HFFc6 (cell line): ENCODE measurements at regions not wholly inside any gene's neighbourhood (a gene's known extent, or its start where the extent isn't known, plus 50 kb on each side); places are given as distances from the start of the nearest gene placed in this dataset.

ENCODE experiments used
- DNase-seq: peaks from one replicate; pipeline ENCODE4 v3.0.0-alpha.2; 2018
- H3K27ac Mint-ChIP-seq: 2 replicates; pipeline ENCODE4 v1.8.0; 2020; ENCODE audit warnings: mild to moderate bottlenecking, mixed read lengths
- H3K27me3 Mint-ChIP-seq: 2 replicates; pipeline ENCODE4 v1.8.0; 2021; ENCODE audit warnings: mild to moderate bottlenecking, moderate library complexity, mixed read lengths; ENCODE audit not compliant: insufficient read depth
- H3K36me3 Mint-ChIP-seq: 2 replicates; pipeline ENCODE4 v1.8.0; 2021; ENCODE audit warnings: low read depth, mixed read lengths
- H3K4me1 Mint-ChIP-seq: 2 replicates; pipeline ENCODE4 v1.8.0; 2020; ENCODE audit warnings: low read depth, mixed read lengths
- H3K4me3 Mint-ChIP-seq: 2 replicates; pipeline ENCODE4 v1.8.0; 2020; ENCODE audit warnings: mild to moderate bottlenecking, moderate library complexity, mixed read lengths
- H3K9me3 Mint-ChIP-seq: 2 replicates; pipeline ENCODE4 v1.8.0; 2020; ENCODE audit warnings: mild to moderate bottlenecking, mixed read lengths
- CTCF ChIP-seq: fragments of 200-600 bp; sonication (generic); IDR thresholded peaks from 2 replicates; pipeline ENCODE4 v1.5.0; 2021; ENCODE audit warnings: antibody characterized with exemption, mild to moderate bottlenecking

GRCh38 chr2:147779440-147779839, 65.4 kb upstream of the ACVR2A start:
- H3K9me3 Mint-ChIP-seq = peaks cover 21% of the 10 kb centered on the region
- no peak overlapping the region for H3K27ac Mint-ChIP-seq
- H3K36me3 Mint-ChIP-seq = no peaks in the 10 kb centered on the region

DNA sequence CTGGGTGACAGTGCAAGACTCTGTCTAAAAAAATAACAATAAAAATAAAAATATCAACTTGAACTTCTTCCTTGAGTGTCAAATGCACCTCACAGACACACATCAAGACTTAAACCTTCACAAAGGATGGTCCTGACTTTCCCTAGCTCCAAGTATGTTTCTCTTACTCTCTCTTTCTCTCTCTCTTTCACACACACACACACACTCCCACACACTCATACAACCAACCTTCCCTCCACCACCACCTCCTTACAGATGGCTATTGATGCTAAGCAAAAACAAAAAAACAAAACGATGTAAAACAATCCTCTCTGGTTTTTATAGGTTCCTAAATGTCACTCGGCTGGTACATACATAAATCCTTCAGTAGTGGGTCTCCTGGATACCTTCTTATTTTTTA, 67.4 kb upstream of the ACVR2A start:
- Mint-ChIP-seq H3K9me3 (peaks cover 26% of the 10 kb centered on the region), H3K4me1 (no peaks in the 10 kb centered on the region), H3K4me3 (no peak overlapping the region), H3K27ac (no peak overlapping the region), H3K36me3 (no peaks in the 10 kb centered on the region), H3K27me3 (peaks cover 3% of the 10 kb centered on the region; the same call in 1 of the 2 replicates)
- no peak for TF ChIP-seq CTCF
- DNase-seq = no peak

More at GRCh38 chr2:147779440-147779839, 65.4 kb upstream of the ACVR2A start:
- Mint-ChIP-seq H3K27me3 (peaks cover 3% of the 10 kb centered on the region; the same call in 1 of the 2 replicates), H3K4me1 (no peaks in the 10 kb centered on the region), H3K4me3 (no peak overlapping the region)
- DNase-seq = no peak
- no peak for TF ChIP-seq CTCF

DNA sequence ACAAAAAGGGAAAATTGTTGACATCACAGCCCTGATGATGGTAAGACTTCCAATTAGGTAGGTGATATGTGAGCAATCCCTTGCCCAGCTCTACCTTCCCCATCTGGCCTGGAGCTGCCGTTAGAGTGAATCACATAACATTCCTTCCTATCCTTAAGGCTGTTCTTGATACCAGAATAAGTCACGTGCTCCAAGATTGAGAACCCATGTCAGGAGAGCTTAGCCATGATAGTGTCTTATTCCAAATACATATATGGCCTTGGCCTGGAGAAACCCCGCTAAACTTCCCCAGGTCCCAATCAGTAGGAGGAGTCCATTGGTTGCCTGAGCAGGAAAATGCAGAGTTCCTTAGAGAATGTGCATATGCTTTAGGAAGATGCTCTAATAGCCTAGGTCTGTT, 70.0 kb upstream of the ACVR2A start:
- Mint-ChIP-seq H3K9me3 (peaks cover 26% of the 10 kb centered on the region), H3K27ac (no peak overlapping the region), H3K4me1 (no peaks in the 10 kb centered on the region), H3K27me3 (peaks cover 3% of the 10 kb centered on the region; the same call in 1 of the 2 replicates), H3K36me3 (no peaks in the 10 kb centered on the region), H3K4me3 (no peak overlapping the region)
- no peak for TF ChIP-seq CTCF
- DNase-seq = no peak

DNA sequence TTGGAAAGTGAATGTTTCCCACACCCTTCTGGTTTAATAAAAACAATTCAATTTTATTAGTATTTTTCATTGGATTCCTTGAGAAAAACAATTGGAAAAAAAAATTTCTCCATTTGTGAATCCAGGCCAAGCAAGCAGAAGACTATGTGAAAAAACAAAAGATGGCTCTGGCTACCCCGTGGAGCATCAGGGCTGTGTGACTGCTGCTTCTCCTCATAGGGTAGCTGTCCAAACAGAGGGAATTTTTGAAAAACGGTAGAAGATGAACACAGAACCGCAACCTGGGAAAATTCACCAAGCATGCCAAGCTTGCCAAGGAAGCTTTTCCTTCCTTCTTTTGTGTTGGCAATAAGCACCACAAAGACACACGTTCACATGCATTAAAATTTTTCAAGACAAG, 71.3 kb upstream of the ACVR2A start:
- DNase-seq = no peak
- H3K4me1 Mint-ChIP-seq = no peaks in the 10 kb centered on the region
- H3K4me3 Mint-ChIP-seq = no peak overlapping the region
- TF ChIP-seq CTCF = no peak
- peaks cover 35% of the 10 kb centered on the region for H3K9me3 Mint-ChIP-seq
- no peak overlapping the region for H3K27ac Mint-ChIP-seq
- H3K36me3 Mint-ChIP-seq = no peaks in the 10 kb centered on the region
- H3K27me3 Mint-ChIP-seq = peaks cover 3% of the 10 kb centered on the region; the same call in 1 of the 2 replicates

GRCh38 chr2:147772781-147773180, 72.0 kb upstream of the ACVR2A start:
- no peak for TF ChIP-seq CTCF
- no peaks in the 10 kb centered on the region for H3K4me1 Mint-ChIP-seq

DNA sequence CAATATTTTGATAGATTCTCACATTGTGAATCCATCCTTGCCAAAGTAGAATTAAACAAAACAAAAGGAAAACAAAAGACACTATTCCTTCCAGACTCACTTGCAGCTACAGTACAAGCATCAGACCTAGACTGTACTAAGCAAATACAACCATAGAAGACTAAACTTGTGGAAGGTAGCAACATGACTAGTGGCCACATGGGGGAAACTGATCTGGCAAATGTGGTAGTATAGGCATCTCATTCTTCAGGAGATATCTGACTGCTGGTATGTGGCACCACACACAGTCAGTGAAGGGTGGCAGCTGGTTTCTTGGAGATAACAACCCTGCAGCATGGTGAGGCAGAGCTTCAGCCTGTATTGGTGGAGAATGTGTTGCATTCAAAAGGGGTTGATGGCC, 81.0 kb upstream of the ACVR2A start:
- no peaks in the 10 kb centered on the region for H3K4me1 Mint-ChIP-seq
- H3K27ac Mint-ChIP-seq = no peak overlapping the region
- no peaks in the 10 kb centered on the region for H3K36me3 Mint-ChIP-seq
- peaks cover 21% of the 10 kb centered on the region for H3K9me3 Mint-ChIP-seq
- no peak for DNase-seq
- TF ChIP-seq CTCF = no peak
- H3K27me3 Mint-ChIP-seq = no peaks in the 10 kb centered on the region
- no peak overlapping the region for H3K4me3 Mint-ChIP-seq

More at GRCh38 chr2:147772781-147773180, 72.0 kb upstream of the ACVR2A start:
- Mint-ChIP-seq H3K4me3 (no peak overlapping the region), H3K36me3 (no peaks in the 10 kb centered on the region), H3K27me3 (peaks cover 3% of the 10 kb centered on the region; the same call in 1 of the 2 replicates), H3K9me3 (peaks cover 35% of the 10 kb centered on the region), H3K27ac (no peak overlapping the region)
- DNase-seq = no peak
